Erythroblast (primary cell): ENCODE measurements at regions not wholly inside any gene's neighbourhood (a gene's known extent, or its start where the extent isn't known, plus 50 kb on each side); places are given as distances from the start of the nearest gene placed in this dataset.

ENCODE experiments used
- GATA1 ChIP-seq: IDR thresholded peaks from 2 replicates; pipeline ENCODE4 v1.6.1; 2011; ENCODE audit warnings: low read depth, mild to moderate bottlenecking, control low read depth, low read length, moderate library complexity
- POLR2A ChIP-seq: IDR thresholded peaks from 2 replicates; pipeline ENCODE4 v1.6.1; 2011; ENCODE audit warnings: mild to moderate bottlenecking, low read length

- TF ChIP-seq POLR2A (no peak), GATA1 (no peak)
Measured at GRCh38 chr4:123114084-123114914, 191.9 kb upstream of the NUDT6 start.
